HG02588 (cell line): ENCODE measurements at regions not wholly inside any gene's neighbourhood (a gene's known extent, or its start where the extent isn't known, plus 50 kb on each side); places are given as distances from the start of the nearest gene placed in this dataset.
"Not testable (repeated sequence)": the region's sequence is repeated elsewhere in the genome, so short reads cannot be mapped to it uniquely, and the experiment has no call there.

Source experiments
- ATAC-seq: cut with Tn5 transposase; IDR thresholded peaks from one replicate; pipeline ENCODE4 v1.9.1; 2021; ENCODE audit warnings: mild to moderate bottlenecking, moderate library complexity; ENCODE audit not compliant: unreplicated experiment

GRCh38 chr1:60823151-60823550, 259.2 kb upstream of the NFIA start:
- ATAC-seq = no peak

GRCh38 chr1:60822252-60822651, 260.1 kb upstream of the NFIA start:
- no peak for ATAC-seq

GRCh38 chr1:60821156-60821555, 261.2 kb upstream of the NFIA start:
- ATAC-seq = no peak

GRCh38 chr1:60818969-60819701, 263.2 kb upstream of the NFIA start:
- no peak for ATAC-seq

- no peak for ATAC-seq
Measured at GRCh38 chr1:60813071-60813470, 269.3 kb upstream of the NFIA start.

- ATAC-seq = no peak
Measured at GRCh38 chr1:60809204-60809980, 273.0 kb upstream of the NFIA start.

- ATAC-seq = no peak
Measured at GRCh38 chr1:60808676-60809075, 273.7 kb upstream of the NFIA start.

GRCh38 chr1:60802884-60803283, 279.5 kb upstream of the NFIA start:
- ATAC-seq = no peak

GRCh38 chr1:60797351-60797750, 285.0 kb upstream of the NFIA start:
- ATAC-seq = no peak

GRCh38 chr1:60791226-60791625, 291.1 kb upstream of the NFIA start:
- ATAC-seq = no peak

- not testable (repeated sequence) for ATAC-seq
Measured at GRCh38 chr1:60773099-60773498, 309.3 kb upstream of the NFIA start.

GRCh38 chr1:60769082-60769481, 313.3 kb upstream of the NFIA start:
- ATAC-seq = no peak

GRCh38 chr1:60765204-60765603, 317.2 kb upstream of the NFIA start:
- no peak for ATAC-seq

- no peak for ATAC-seq
Measured at GRCh38 chr1:60764489-60764888, 317.9 kb upstream of the NFIA start.

GRCh38 chr1:60763741-60764140, 318.6 kb upstream of the NFIA start:
- no peak for ATAC-seq

- no peak for ATAC-seq
Measured at GRCh38 chr1:60762911-60763310, 319.4 kb upstream of the NFIA start.

- no peak for ATAC-seq
Measured at GRCh38 chr1:60762176-60762575, 320.2 kb upstream of the NFIA start.

- ATAC-seq = no peak
Measured at GRCh38 chr1:60759291-60759690, 323.1 kb upstream of the NFIA start.

GRCh38 chr1:60757485-60757884, 324.9 kb upstream of the NFIA start:
- no peak for ATAC-seq

GRCh38 chr1:60753036-60753900, 329.1 kb upstream of the NFIA start:
- no peak for ATAC-seq

- no peak for ATAC-seq
Measured at GRCh38 chr1:60751306-60751705, 331.1 kb upstream of the NFIA start.
